IMR-90 (cell line): ENCODE measurements at regions not wholly inside any gene's neighbourhood (a gene's known extent, or its start where the extent isn't known, plus 50 kb on each side); places are given as distances from the start of the nearest gene placed in this dataset.

ENCODE experiments used
- ATAC-seq: fragments of 200-7000 bp; cut with Tn5 transposase; 2 replicates; pipeline ENCODE4 v1.9.1; 2020; ENCODE audit warnings: low read depth, mild to moderate bottlenecking, moderate library complexity
- BruUV-seq: library from RNA; stranded (reverse); fragments of 400-500 nt; replicated peaks from 2 replicates; lab custom pipeline; 2021; lab: Mats Ljungman, UMichigan
- CTCF ChIA-PET: fragments of 300-600 bp; formaldehyde crosslinking; extraction: SDS; loops from one replicate; lab custom pipeline; 2021; ENCODE audit warnings: antibody characterized with exemption; lab: Yijun Ruan, JAX
- POLR2A ChIA-PET: fragments of 300-600 bp; sonication (Branson Sonifier 250); formaldehyde crosslinking; loops from one replicate; lab custom pipeline; 2022; ENCODE audit warnings: antibody characterized with exemption; ENCODE audit not compliant: unreplicated experiment; lab: Charles Lee
- DNase-seq: peaks from one replicate; pipeline ENCODE4 v3.0.0; 2013
- H2AFZ ChIP-seq: replicated peaks from 2 replicates; pipeline ENCODE3; 2013; ENCODE audit warnings: low read length, mild to moderate bottlenecking; ENCODE audit not compliant: poor library complexity
- H2AK5ac ChIP-seq: 2 replicates; pipeline ENCODE4 v1.6.1; 2013; ENCODE audit warnings: low read depth, low read length, inconsistent platforms
- H2AK9ac ChIP-seq: replicated peaks from 2 replicates; pipeline ENCODE3; 2013; ENCODE audit warnings: mild to moderate bottlenecking, low read depth, low read length, moderate library complexity; ENCODE audit not compliant: poor library complexity
- H2BK120ac ChIP-seq: 2 replicates; pipeline ENCODE4 v1.6.1; 2013; ENCODE audit warnings: low read depth, low read length, inconsistent platforms
- H2BK15ac ChIP-seq: 3 replicates; pipeline ENCODE4 v1.6.1; 2013; ENCODE audit warnings: low read depth, low read length, inconsistent platforms
- H2BK20ac ChIP-seq: 2 replicates; pipeline ENCODE4 v1.6.1; 2013; ENCODE audit warnings: low read depth, mild to moderate bottlenecking, inconsistent platforms, low read length, moderate library complexity
- H2BK5ac ChIP-seq: 2 replicates; pipeline ENCODE4 v1.6.1; 2013; ENCODE audit warnings: mild to moderate bottlenecking, low read depth, low read length, inconsistent platforms; ENCODE audit not compliant: poor library complexity, severe bottlenecking
- H3K14ac ChIP-seq: replicated peaks from 2 replicates; pipeline ENCODE4 v1.6.1; 2013; ENCODE audit warnings: low read depth, low read length, inconsistent platforms
- H3K18ac ChIP-seq: 2 replicates; pipeline ENCODE4 v1.6.1; 2013; ENCODE audit warnings: low read depth, low read length, control low read depth
- H3K23ac ChIP-seq: 2 replicates; pipeline ENCODE4 v1.6.1; 2013; ENCODE audit warnings: low read depth, low read length, inconsistent platforms
- H3K27ac ChIP-seq: 2 replicates; pipeline ENCODE4 v1.5.1; 2013; ENCODE audit warnings: mild to moderate bottlenecking, control low read depth, low read length; ENCODE audit not compliant: insufficient read depth
- H3K27me3 ChIP-seq: 2 replicates; pipeline ENCODE4 v1.6.1; 2013; ENCODE audit warnings: low read length; ENCODE audit not compliant: control insufficient read depth, insufficient read depth
- H3K36me3 ChIP-seq: 2 replicates; pipeline ENCODE4 v1.6.1; 2013; ENCODE audit warnings: low read length, mixed read lengths; ENCODE audit not compliant: control insufficient read depth, insufficient read depth
- H3K4ac ChIP-seq: 2 replicates; pipeline ENCODE4 v1.6.1; 2013; ENCODE audit warnings: low read depth, low read length, inconsistent platforms
- H3K4me1 ChIP-seq: 2 replicates; pipeline ENCODE4 v1.6.1; 2013; ENCODE audit warnings: low read length, mixed read lengths; ENCODE audit not compliant: control insufficient read depth, insufficient read depth
- H3K4me2 ChIP-seq: 2 replicates; pipeline ENCODE4 v1.6.1; 2013; ENCODE audit warnings: low read depth, mild to moderate bottlenecking, control low read depth, low read length, moderate library complexity
- H3K4me3 ChIP-seq: 2 replicates; pipeline ENCODE4 v1.5.1; 2013; ENCODE audit warnings: low read depth, mild to moderate bottlenecking, control low read depth, low read length, moderate library complexity; ENCODE audit not compliant: insufficient read depth
- H3K56ac ChIP-seq: 2 replicates; pipeline ENCODE4 v1.6.1; 2013; ENCODE audit warnings: low read length, inconsistent platforms; ENCODE audit not compliant: insufficient read depth; ENCODE audit errors: extremely low read depth
- H3K79me1 ChIP-seq, 2 experiments: 2 replicates each; pipeline ENCODE4 v1.6.1; 2013; ENCODE audit warnings: low read length in 2 of 2, inconsistent platforms in 1 of 2, low read depth in 1 of 2
- H3K9ac ChIP-seq: 2 replicates; pipeline ENCODE4 v1.6.1; 2013; ENCODE audit warnings: low read depth, low read length, control low read depth
- H3K9me1 ChIP-seq: 2 replicates; pipeline ENCODE4 v1.6.1; 2013; ENCODE audit warnings: low read length, inconsistent platforms; ENCODE audit not compliant: insufficient read depth
- H3K9me3 ChIP-seq: 2 replicates; pipeline ENCODE4 v1.6.1; 2013; ENCODE audit warnings: low read length; ENCODE audit not compliant: control insufficient read depth, insufficient read depth
- H4K20me1 ChIP-seq: 2 replicates; pipeline ENCODE4 v1.6.1; 2013; ENCODE audit warnings: low read length, inconsistent platforms; ENCODE audit not compliant: insufficient read depth
- H4K5ac ChIP-seq: 2 replicates; pipeline ENCODE4 v1.6.1; 2013; ENCODE audit warnings: mild to moderate bottlenecking, low read depth, low read length, control low read depth
- H4K8ac ChIP-seq, 2 experiments: 2 replicates each; pipeline ENCODE4 v1.6.1; 2013; ENCODE audit warnings: low read depth in 2 of 2, low read length in 2 of 2, control low read depth in 1 of 2, inconsistent platforms in 1 of 2
- H4K91ac ChIP-seq: 2 replicates; pipeline ENCODE4 v1.6.1; 2013; ENCODE audit warnings: low read depth, low read length, inconsistent platforms; ENCODE audit not compliant: insufficient read depth
- BHLHE40 ChIP-seq: fragments of 150-350 bp; IDR thresholded peaks from 2 replicates; pipeline ENCODE4 v1.6.1; 2016; ENCODE audit warnings: mild to moderate bottlenecking, low read depth, low read length
- CEBPB ChIP-seq: IDR thresholded peaks from 2 replicates; pipeline ENCODE4 v1.6.1; 2012; ENCODE audit warnings: low read depth, low read length, improper control_type of control experiment
- CHD1 ChIP-seq: IDR thresholded peaks from 2 replicates; pipeline ENCODE4 v1.6.1; 2012; ENCODE audit warnings: low read depth, low read length, improper control_type of control experiment
- FOS ChIP-seq: fragments of 150-350 bp; IDR thresholded peaks from 2 replicates; pipeline ENCODE4 v1.6.1; 2016; ENCODE audit warnings: low read depth, low read length
- MAFK ChIP-seq: IDR thresholded peaks from 2 replicates; pipeline ENCODE4 v1.6.1; 2012; ENCODE audit warnings: low read depth, low read length, improper control_type of control experiment
- MAZ ChIP-seq: IDR thresholded peaks from 2 replicates; pipeline ENCODE4 v1.6.1; 2012; ENCODE audit warnings: low read depth, mild to moderate bottlenecking, low read length, improper control_type of control experiment, moderate library complexity, borderline replicate concordance
- MXI1 ChIP-seq: IDR thresholded peaks from 2 replicates; pipeline ENCODE4 v1.6.1; 2012; ENCODE audit warnings: low read depth, mild to moderate bottlenecking, low read length, moderate library complexity, borderline replicate concordance
- NFE2L2 ChIP-seq: fragments of 150-350 bp; IDR thresholded peaks from 2 replicates; pipeline ENCODE4 v1.6.1; 2016; ENCODE audit warnings: low read depth, mild to moderate bottlenecking, low read length
- POLR2A ChIP-seq: IDR thresholded peaks from 2 replicates; pipeline ENCODE4 v1.6.1; 2012; ENCODE audit warnings: mild to moderate bottlenecking, low read depth, low read length
- RAD21 ChIP-seq: IDR thresholded peaks from 2 replicates; pipeline ENCODE4 v1.6.1; 2012; ENCODE audit warnings: low read length, improper control_type of control experiment
- RCOR1 ChIP-seq: IDR thresholded peaks from 2 replicates; pipeline ENCODE4 v1.6.1; 2012; ENCODE audit warnings: mild to moderate bottlenecking, low read length, improper control_type of control experiment; ENCODE audit not compliant: insufficient replicate concordance
- RFX5 ChIP-seq: IDR thresholded peaks from 2 replicates; pipeline ENCODE4 v1.8.0; 2012; ENCODE audit warnings: low read depth, mild to moderate bottlenecking, low read length, moderate library complexity
- SMC3 ChIP-seq: fragments of 150-350 bp; IDR thresholded peaks from 2 replicates; pipeline ENCODE4 v1.6.1; 2016; ENCODE audit warnings: low read depth, mild to moderate bottlenecking, antibody characterized with exemption, low read length, moderate library complexity
- USF2 ChIP-seq: fragments of 150-350 bp; IDR thresholded peaks from 2 replicates; pipeline ENCODE4 v1.6.1; 2017; ENCODE audit warnings: mild to moderate bottlenecking, antibody characterized with exemption, low read length, low read depth
- WGBS, 2 experiments: methylation state at CpG; one replicate each; pipeline versions ENCODE4 v1.1.5 to v1.1.7; 2013; ENCODE audit warnings: missing lambda C conversion rate in 2 of 2; ENCODE audit not compliant: insufficient read length in 1 of 2; ENCODE audit errors: extremely low coverage in 2 of 2; 5-methylcytosine and 5-hydroxymethylcytosine counted together
- dilution Hi-C: fragments of 300-500 bp; cut with HindIII; formaldehyde crosslinking; loops from one replicate; pipeline ENCODE4 v1.14.3; 2018; ENCODE audit warnings: low sequenced_read_pairs; ENCODE audit not compliant: unreplicated experiment
- in situ Hi-C: fragments of 300-500 bp; cut with MboI; formaldehyde crosslinking; loops from 3 replicates; pipeline ENCODE4 v1.14.3; 2019; ENCODE audit warnings: low sequenced_read_pairs, inconsistent platforms, mixed read lengths
- intact Hi-C: fragments of 100-400 bp; cut with micrococcal nuclease; formaldehyde crosslinking; loops from 2 replicates; pipeline ENCODE4 v1.10.0; 2022
- TF ChIP-seq, protein P1 (sequence below): fragments of 150-350 bp; IDR thresholded peaks from 2 replicates; pipeline ENCODE4 v1.6.1; 2016; ENCODE audit warnings: low read depth, mild to moderate bottlenecking, low read length, moderate library complexity, borderline replicate concordance
- TF ChIP-seq, protein P2 (sequence below): conservative IDR thresholded peaks from 2 replicates; pipeline ENCODE4 v1.5.1; 2012; ENCODE audit warnings: mild to moderate bottlenecking, low read depth, low read length, improper control_type of control experiment

- no peaks in the 10 kb centered on the region for H3K27me3 ChIP-seq
- H4K20me1 ChIP-seq: no peaks in the 10 kb centered on the region
- POLR2A ChIA-PET: no interaction called here
- ATAC-seq (no peak), DNase-seq (no peak)
- no peak overlapping the region for H4K5ac ChIP-seq
- no peak overlapping the region for H3K4me3 ChIP-seq
- no peak overlapping the region for H3K4me2 ChIP-seq
- no CpG with 5 or more reads among the region's 1 CpG for WGBS, 2 experiments
- no peak overlapping the region for H2BK15ac ChIP-seq
- no peak overlapping the region for H2BK120ac ChIP-seq
- no peak overlapping the region for H3K23ac ChIP-seq
- no peak overlapping the region for H2AK9ac ChIP-seq
- H3K79me1 ChIP-seq: no peaks in the 10 kb centered on the region
- H2BK20ac ChIP-seq: no peak overlapping the region
- no peak overlapping the region for H4K91ac ChIP-seq
- no TSS peak for BruUV-seq
- in situ Hi-C loops: no loop called here
- no peak overlapping the region for H2AK5ac ChIP-seq
- H2BK5ac ChIP-seq: no peak overlapping the region
- H2AFZ ChIP-seq: no peak overlapping the region
- dilution Hi-C loops: no loop called here
- no peak overlapping the region for H3K14ac ChIP-seq
- H3K9me1 ChIP-seq: no peaks in the 10 kb centered on the region
- no peaks in the 10 kb centered on the region for H3K36me3 ChIP-seq
- no peak overlapping the region for H3K4ac ChIP-seq
- H3K56ac ChIP-seq: no peak overlapping the region
- no peaks in the 10 kb centered on the region for H3K4me1 ChIP-seq
- intact Hi-C loops: no loop called here
- no peak overlapping the region for H4K8ac ChIP-seq
- CTCF ChIA-PET: no interaction called here
- H3K27ac ChIP-seq: no peak overlapping the region
- no peak overlapping the region for H3K9ac ChIP-seq
- no peak for TF ChIP-seq MXI1
- TF ChIP-seq USF2: no peak
- TF ChIP-seq CEBPB: no peak
- TF ChIP-seq MAZ: no peak
- TF ChIP-seq FOS: no peak
- TF ChIP-seq RCOR1: no peak
- no peak for TF ChIP-seq RAD21
- no peak for TF ChIP-seq CHD1
- TF ChIP-seq, protein P1, sequence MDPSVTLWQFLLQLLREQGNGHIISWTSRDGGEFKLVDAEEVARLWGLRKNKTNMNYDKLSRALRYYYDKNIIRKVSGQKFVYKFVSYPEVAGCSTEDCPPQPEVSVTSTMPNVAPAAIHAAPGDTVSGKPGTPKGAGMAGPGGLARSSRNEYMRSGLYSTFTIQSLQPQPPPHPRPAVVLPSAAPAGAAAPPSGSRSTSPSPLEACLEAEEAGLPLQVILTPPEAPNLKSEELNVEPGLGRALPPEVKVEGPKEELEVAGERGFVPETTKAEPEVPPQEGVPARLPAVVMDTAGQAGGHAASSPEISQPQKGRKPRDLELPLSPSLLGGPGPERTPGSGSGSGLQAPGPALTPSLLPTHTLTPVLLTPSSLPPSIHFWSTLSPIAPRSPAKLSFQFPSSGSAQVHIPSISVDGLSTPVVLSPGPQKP: no peak
- no peak for TF ChIP-seq RFX5
- no peak for TF ChIP-seq MAFK
- TF ChIP-seq POLR2A: no peak
- no peak for TF ChIP-seq NFE2L2
- TF ChIP-seq BHLHE40: no peak
- TF ChIP-seq SMC3: no peak
- TF ChIP-seq, protein P2, sequence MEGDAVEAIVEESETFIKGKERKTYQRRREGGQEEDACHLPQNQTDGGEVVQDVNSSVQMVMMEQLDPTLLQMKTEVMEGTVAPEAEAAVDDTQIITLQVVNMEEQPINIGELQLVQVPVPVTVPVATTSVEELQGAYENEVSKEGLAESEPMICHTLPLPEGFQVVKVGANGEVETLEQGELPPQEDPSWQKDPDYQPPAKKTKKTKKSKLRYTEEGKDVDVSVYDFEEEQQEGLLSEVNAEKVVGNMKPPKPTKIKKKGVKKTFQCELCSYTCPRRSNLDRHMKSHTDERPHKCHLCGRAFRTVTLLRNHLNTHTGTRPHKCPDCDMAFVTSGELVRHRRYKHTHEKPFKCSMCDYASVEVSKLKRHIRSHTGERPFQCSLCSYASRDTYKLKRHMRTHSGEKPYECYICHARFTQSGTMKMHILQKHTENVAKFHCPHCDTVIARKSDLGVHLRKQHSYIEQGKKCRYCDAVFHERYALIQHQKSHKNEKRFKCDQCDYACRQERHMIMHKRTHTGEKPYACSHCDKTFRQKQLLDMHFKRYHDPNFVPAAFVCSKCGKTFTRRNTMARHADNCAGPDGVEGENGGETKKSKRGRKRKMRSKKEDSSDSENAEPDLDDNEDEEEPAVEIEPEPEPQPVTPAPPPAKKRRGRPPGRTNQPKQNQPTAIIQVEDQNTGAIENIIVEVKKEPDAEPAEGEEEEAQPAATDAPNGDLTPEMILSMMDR: no peak
- H3K18ac ChIP-seq: no peak overlapping the region
- H3K9me3 ChIP-seq: peaks cover 17% of the 10 kb centered on the region
Measured at GRCh38 chr16:62692685-62693084, 656.4 kb upstream of the CDH8 start.
